Mesodermal cell (in vitro differentiated cells): ENCODE measurements at regions not wholly inside any gene's neighbourhood (a gene's known extent, or its start where the extent isn't known, plus 50 kb on each side); places are given as distances from the start of the nearest gene placed in this dataset.

Experiments used
- H3K27ac ChIP-seq: 2 replicates; pipeline ENCODE4 v1.7.0; 2013; ENCODE audit warnings: mild to moderate bottlenecking, low read depth, low read length, moderate library complexity; ENCODE audit not compliant: severe bottlenecking
- H3K36me3 ChIP-seq: 2 replicates; pipeline ENCODE4 v1.7.1; 2013; ENCODE audit warnings: mild to moderate bottlenecking, low read length, moderate library complexity; ENCODE audit not compliant: control insufficient read depth, insufficient read depth
- H3K4me1 ChIP-seq: one replicate; pipeline ENCODE4 v1.7.1; 2013; ENCODE audit warnings: mild to moderate bottlenecking, low read length; ENCODE audit not compliant: insufficient read depth, control insufficient read depth, poor library complexity, severe bottlenecking
- H3K4me3 ChIP-seq: 2 replicates; pipeline ENCODE4 v1.7.0; 2013; ENCODE audit warnings: low read length, control low read depth, mild to moderate bottlenecking; ENCODE audit not compliant: insufficient read depth, poor library complexity, severe bottlenecking; ENCODE audit errors: extremely low read depth
- H3K9me3 ChIP-seq: 2 replicates; pipeline ENCODE4 v1.7.1; 2013; ENCODE audit warnings: mild to moderate bottlenecking, low read length, moderate library complexity; ENCODE audit not compliant: control insufficient read depth
- WGBS, 2 experiments: methylation state at CpG; one replicate each; pipeline ENCODE4 v1.1.5; 2013; ENCODE audit warnings: missing lambda C conversion rate in 2 of 2; ENCODE audit not compliant: insufficient coverage in 2 of 2; 5-methylcytosine and 5-hydroxymethylcytosine counted together

DNA sequence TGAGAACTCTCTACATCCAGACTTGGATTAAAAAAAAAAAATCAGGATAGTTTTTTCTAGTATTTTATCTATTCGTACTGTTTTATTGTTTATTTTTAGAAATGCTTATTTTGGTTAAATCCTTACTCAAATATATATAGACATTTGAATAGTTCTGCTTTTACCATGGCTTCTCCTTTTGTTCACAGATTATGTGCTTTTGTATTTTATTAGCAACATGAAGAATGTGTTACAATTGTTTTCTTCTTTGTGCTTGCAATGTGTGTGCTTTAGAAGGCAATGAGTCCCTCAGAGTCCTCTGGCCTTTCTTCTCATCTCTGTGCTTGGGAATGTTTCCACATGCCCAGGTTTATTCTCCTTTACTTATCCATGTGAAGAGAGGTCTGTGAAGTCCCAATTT lies 324.0 kb downstream of the KCNRG start:
- no CpG with 5 or more reads among the region's 1 CpG for WGBS, 2 experiments
- Histone ChIP-seq H3K9me3 (no peaks in the 10 kb centered on the region), H3K4me1 (peaks cover 13% of the 10 kb centered on the region), H3K36me3 (no peaks in the 10 kb centered on the region), H3K4me3 (no peak overlapping the region), H3K27ac (no peak overlapping the region)

GRCh38 chr13:50340146-50340545 lies 324.9 kb downstream of the KCNRG start:
- no peak overlapping the region for H3K4me3 ChIP-seq
- no peaks in the 10 kb centered on the region for H3K36me3 ChIP-seq
- WGBS, 2 experiments: 80 to 82% methylated on average over 3 to 4 of the region's 4 CpGs
- peaks cover 4% of the 10 kb centered on the region for H3K4me1 ChIP-seq
- no peak overlapping the region for H3K27ac ChIP-seq
- no peaks in the 10 kb centered on the region for H3K9me3 ChIP-seq

DNA sequence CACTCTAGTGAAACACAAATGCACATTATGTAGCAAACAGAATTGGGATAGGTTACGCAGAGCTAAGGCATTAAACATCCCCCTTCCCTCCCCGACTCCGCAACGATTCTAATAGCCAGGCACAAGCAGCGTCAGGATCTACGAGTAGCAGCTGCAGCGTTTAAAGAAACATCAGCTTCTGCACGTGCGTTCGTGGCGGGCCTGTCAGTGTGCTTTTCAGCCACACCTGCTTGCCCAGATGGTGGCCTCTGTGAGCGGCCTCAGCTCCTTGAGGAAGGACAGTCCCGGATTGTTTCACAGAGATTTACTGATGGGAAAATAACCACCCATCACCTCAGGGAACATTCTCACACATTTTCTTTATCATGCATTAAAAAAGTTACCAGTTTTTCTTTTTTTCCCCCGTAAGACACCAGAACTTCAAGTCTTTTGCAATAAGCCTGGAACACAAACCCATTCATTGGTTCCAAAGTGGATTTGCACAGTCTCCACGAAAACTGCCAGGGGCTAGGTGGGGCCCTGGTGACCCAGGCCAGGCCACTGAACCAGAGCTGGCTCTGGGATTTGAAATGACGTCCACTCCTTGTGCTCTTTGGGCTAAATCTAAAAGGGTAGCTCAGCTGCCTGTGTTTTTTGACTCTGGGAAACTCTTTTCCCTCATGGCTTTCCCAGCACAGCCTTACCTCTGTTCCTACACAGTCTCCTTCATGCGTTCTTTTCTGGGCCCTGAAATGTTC lies 325.5 kb downstream of the KCNRG start:
- H3K36me3 ChIP-seq: no peaks in the 10 kb centered on the region
- no peaks in the 10 kb centered on the region for H3K4me1 ChIP-seq
- WGBS, 2 experiments: 88 to 96% methylated on average over 15 to 16 of the region's 17 CpGs
- H3K9me3 ChIP-seq: no peaks in the 10 kb centered on the region
- no peak overlapping the region for H3K4me3 ChIP-seq
- no peak overlapping the region for H3K27ac ChIP-seq

GRCh38 chr13:50341526-50341925 lies 326.3 kb downstream of the KCNRG start:
- Histone ChIP-seq H3K27ac (no peak overlapping the region), H3K4me3 (no peak overlapping the region), H3K9me3 (no peaks in the 10 kb centered on the region), H3K36me3 (no peaks in the 10 kb centered on the region), H3K4me1 (no peaks in the 10 kb centered on the region)
- 89 to 100% methylated on average over 1 to 2 of the region's 2 CpGs for WGBS, 2 experiments

- 80% methylated on average over 2 of the region's 3 CpGs; no CpG with 5 or more reads in 1 of the 2 experiments for WGBS, 2 experiments
- Histone ChIP-seq H3K4me3 (no peak overlapping the region), H3K4me1 (no peaks in the 10 kb centered on the region), H3K36me3 (no peaks in the 10 kb centered on the region), H3K27ac (no peak overlapping the region), H3K9me3 (no peaks in the 10 kb centered on the region)
Observed at GRCh38 chr13:50344717-50345116, 329.5 kb downstream of the KCNRG start.

DNA sequence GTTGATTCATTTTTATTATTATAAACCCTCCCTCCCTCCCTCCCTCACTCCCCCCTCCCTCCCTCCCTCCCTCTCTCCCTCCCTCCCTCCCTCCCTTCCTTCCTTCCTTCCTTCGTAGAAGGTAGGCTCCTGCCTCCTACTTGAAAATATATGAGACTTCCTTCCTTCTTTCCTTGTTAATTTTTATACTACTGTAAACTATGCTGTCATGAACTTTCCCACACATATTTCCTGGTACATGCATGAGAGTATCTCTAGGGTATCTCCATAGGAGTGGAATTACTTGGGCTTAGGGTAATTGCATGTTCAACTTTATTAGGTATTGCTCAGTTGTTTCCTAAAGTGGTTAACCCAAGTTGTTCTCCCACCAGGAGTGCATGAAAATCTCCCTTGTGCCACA lies 330.6 kb downstream of the KCNRG start:
- Histone ChIP-seq H3K36me3 (no peaks in the 10 kb centered on the region), H3K27ac (no peak overlapping the region), H3K4me3 (no peak overlapping the region), H3K4me1 (no peaks in the 10 kb centered on the region), H3K9me3 (no peaks in the 10 kb centered on the region)
- WGBS, 2 experiments: no CpG with 5 or more reads among the region's 1 CpG

DNA sequence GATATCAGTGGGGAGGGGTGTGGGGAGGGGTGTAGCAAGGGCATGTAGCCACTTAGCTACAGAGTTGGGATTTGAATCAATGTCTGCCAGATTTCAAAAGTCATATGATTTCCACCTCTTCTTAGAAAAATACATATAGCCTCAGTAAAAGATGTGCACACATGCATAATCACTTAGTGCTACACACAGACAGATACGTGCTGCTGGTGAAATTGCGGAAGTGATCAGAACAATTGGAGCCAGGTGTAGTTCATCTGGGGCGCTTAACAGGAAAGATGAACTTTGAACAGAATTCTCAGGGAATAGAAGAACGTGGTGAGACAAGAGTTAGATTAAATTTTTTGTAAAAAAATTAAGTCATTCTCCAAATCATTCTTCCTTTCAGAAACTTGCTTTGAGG lies 333.1 kb downstream of the KCNRG start:
- Histone ChIP-seq H3K4me3 (no peak overlapping the region), H3K4me1 (no peaks in the 10 kb centered on the region), H3K36me3 (no peaks in the 10 kb centered on the region), H3K9me3 (no peaks in the 10 kb centered on the region), H3K27ac (no peak overlapping the region)
- WGBS, 2 experiments: 97 to 100% methylated on average over 2 to 3 of the region's 4 CpGs

DNA sequence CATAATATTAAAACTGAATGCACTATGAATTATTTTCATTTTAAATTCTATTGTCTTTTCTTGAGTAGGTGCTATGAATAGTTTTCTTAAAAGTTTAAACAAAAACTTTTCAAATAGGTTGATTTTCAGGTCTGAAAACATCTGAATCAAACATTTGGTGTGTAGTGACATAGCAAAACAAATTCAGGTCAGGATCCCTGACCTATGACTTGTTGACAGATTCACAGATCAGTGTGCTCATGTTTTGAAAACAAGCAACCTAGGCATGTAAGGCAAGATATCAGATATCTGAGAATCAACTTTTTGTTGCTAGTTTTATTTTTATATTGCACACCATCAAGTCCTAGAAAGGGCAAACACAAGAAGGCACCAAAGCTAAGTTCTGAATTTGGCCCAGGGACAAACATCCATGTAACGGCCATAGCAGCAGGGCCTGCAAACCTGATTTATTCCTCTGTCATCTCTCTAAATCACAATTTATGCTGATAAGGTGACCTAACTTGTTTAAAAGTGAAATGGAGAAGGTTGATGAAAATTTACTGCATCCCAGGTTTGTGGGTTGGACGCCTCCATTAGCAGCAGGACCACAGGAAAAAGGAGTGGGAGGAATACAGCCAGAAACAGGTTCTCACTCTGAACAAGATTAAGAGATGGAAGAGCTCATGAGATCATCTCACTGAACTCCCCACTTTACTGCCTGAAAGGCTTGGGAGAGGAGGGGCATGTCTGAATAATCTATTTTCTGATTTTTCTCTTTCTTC lies 337.7 kb downstream of the KCNRG start:
- Histone ChIP-seq H3K36me3 (no peaks in the 10 kb centered on the region), H3K9me3 (no peaks in the 10 kb centered on the region), H3K4me3 (no peak overlapping the region), H3K4me1 (no peaks in the 10 kb centered on the region), H3K27ac (no peak overlapping the region)
- WGBS, 2 experiments: 82 to 89% methylated on average over 1 of the region's 2 CpGs

- Histone ChIP-seq H3K4me1 (no peaks in the 10 kb centered on the region), H3K36me3 (no peaks in the 10 kb centered on the region), H3K27ac (no peak overlapping the region), H3K9me3 (no peaks in the 10 kb centered on the region), H3K4me3 (no peak overlapping the region)
- 89 to 93% methylated on average over 3 of the region's 3 CpGs for WGBS, 2 experiments
Observed at GRCh38 chr13:50353651-50354415, 338.6 kb downstream of the KCNRG start.

- Histone ChIP-seq H3K4me1 (no peaks in the 10 kb centered on the region), H3K36me3 (no peaks in the 10 kb centered on the region), H3K4me3 (no peak overlapping the region), H3K9me3 (no peaks in the 10 kb centered on the region), H3K27ac (no peak overlapping the region)
- 94 to 95% methylated on average over 2 to 4 of the region's 4 CpGs for WGBS, 2 experiments
Observed at GRCh38 chr13:50355797-50356196, 340.6 kb downstream of the KCNRG start.
